Bone marrow (tissue), 2 donors: ENCODE measurements at regions not wholly inside any gene's neighbourhood (a gene's known extent, or its start where the extent isn't known, plus 50 kb on each side); places are given as distances from the start of the nearest gene placed in this dataset.

ENCODE experiments used
- DNase-seq, 2 donors: peaks; one replicate each; lab custom pipeline; 2025; lab: John Stamatoyannopoulos, UW

DNA sequence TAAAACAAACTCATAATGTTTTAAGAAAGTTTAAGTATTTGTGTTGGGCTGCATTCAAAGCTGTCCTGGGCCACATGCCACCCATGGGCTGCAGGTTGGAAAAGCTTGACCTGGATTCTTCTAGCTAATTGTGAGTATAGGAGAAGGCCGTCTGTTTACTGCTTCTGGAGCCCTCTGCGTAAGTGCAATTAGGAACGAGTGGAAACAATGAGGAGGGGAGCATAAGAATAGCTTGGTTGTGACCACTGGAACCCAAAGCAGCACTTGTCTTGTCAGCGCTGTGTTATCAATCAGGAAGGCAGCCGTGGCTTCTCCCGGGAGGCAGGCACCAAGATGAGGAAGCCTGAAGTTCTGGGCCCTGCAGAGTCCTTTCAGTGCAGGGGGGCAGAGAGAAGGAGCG, 110.4 kb upstream of the MBNL2 start:
- no peak for DNase-seq

GRCh38 chr13:97112446-97113152, 109.5 kb upstream of the MBNL2 start:
- no peak for DNase-seq

GRCh38 chr13:97113231-97114001, 108.7 kb upstream of the MBNL2 start:
- no peak for DNase-seq

GRCh38 chr13:97114651-97115050, 107.5 kb upstream of the MBNL2 start:
- no peak for DNase-seq

GRCh38 chr13:97116754-97117153, 105.4 kb upstream of the MBNL2 start:
- DNase-seq: no peak

GRCh38 chr13:97117388-97117910, 104.7 kb upstream of the MBNL2 start:
- no peak for DNase-seq

DNA sequence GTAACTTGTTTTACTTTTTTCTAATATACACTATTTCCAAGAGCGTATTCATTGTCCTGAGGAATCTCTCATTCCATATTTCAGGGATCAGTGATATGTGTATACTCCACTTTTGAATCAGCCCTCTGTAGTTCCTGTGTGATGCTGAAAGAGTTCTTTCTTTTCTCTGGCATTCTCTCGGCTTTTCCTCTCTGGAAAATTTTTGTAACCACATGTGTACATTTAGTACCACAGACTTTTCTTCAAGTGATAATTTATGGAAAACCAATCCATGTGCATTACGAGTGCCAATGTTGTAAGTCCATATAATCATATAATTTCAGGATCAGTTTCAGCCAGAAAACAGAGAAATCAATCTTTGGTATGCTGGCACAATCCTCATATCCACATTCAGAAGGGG, 102.2 kb upstream of the MBNL2 start:
- DNase-seq: no peak

- DNase-seq: no peak
These were observed 101.8 kb upstream of the MBNL2 start for GRCh38 chr13:97120346-97120745.

DNA sequence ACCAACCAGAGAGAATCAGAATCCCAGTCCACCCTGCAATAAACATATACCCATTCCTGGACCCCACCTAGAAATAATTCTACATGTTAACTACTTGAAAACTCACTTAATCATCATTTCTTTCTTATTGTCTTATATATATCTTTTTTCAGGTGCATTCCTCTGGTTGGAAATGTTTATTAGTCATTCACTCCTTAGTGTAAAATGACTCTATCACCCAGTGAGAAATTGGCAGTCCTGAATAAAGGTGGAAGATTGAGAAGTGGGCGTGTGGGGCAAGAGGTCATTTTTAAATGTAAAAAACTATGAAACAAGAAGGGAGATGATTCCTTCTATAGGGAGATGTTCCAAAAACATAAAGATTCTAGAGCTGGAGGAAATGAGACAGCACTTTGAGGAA, 101.2 kb upstream of the MBNL2 start:
- DNase-seq: no peak

GRCh38 chr13:97121894-97122293, 100.2 kb upstream of the MBNL2 start:
- DNase-seq: no peak

DNA sequence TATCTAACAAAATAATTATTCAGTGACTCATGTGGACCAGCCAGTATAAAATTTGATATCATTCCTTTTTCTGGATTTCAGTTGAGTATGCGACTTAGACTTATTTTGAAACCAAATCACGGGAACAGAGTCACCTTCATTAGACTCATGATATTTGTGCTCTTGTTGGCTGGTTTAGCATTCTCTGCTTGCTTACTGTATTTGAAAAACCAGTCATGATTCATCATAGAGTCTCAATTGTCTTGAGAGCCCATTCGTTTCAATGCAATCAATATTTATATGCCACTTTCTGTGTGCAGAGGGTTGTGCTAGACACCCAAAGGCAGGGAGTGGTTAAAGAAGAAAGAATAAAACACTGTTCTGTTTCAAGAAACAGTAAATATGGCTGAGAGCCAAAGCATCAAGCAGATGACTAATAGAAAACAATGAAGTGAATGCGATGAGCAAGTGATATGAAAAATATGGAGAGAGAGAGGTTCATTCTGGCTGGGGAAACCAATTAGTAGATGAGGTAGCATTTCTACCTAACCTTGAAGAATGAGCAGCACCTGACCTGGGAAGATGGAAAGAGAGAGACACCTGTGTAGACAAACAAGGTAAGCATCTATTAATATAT, 99.6 kb upstream of the MBNL2 start:
- no peak for DNase-seq

DNA sequence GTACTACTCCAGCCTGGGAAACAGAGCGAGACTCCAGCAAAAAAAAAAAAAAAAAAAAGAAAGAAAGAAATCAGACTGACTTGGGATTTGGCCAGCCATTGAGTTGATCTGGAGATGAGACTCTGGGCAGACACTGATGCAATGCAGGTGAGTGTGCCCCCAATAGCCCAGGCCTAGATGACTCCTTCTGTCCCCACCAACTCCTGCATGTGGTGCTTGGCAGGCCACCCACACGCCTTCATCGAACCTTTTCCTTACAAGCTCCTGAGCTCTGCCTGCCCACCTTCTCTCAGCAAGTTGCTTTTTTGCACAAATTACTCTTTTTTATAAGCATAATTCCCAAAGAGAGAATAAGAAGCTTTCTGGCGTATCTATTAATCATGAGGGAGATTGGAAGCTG, 97.9 kb upstream of the MBNL2 start:
- no peak for DNase-seq

DNA sequence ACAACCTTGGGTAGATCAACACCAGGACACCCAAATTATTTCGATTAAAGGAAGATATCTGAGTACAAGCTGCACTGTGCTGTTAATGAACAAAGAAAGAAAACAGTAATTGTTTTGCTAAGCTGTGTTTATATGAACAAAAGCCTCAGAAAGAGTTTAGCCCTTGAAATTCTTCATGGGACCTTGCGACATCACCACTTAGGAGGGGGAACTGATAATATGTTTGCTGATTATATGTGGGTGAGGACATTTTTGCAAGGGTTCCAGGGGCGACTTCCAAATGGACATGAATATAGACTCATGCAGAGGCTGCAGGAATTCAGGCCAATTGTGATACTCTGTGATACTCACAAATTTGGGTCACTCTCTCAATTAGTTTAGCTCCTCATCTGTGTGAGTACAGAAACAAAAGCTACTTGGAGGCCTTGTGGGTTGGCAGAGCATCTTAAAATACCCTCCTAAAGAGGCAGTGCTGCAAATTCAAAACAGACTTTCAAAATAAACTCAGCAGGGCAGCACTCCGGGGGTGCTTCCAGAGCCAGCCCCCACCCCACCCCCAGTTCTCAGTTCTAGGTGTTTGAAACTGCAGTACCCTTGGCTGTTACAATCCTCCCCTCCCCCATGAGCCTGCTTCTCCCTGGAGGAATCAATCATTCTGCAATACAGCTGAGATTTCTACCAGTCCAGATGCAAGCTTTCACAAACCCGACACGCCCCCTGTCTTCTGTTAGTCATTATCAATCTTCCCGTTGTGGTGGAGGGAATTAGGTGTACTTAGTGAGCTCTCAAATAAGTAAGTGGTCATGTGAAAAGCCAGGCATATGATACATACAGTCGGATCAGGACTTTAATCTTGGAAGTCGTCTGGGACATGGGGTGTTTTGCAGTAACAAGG, 97.0 kb upstream of the MBNL2 start:
- DNase-seq: no peak

DNA sequence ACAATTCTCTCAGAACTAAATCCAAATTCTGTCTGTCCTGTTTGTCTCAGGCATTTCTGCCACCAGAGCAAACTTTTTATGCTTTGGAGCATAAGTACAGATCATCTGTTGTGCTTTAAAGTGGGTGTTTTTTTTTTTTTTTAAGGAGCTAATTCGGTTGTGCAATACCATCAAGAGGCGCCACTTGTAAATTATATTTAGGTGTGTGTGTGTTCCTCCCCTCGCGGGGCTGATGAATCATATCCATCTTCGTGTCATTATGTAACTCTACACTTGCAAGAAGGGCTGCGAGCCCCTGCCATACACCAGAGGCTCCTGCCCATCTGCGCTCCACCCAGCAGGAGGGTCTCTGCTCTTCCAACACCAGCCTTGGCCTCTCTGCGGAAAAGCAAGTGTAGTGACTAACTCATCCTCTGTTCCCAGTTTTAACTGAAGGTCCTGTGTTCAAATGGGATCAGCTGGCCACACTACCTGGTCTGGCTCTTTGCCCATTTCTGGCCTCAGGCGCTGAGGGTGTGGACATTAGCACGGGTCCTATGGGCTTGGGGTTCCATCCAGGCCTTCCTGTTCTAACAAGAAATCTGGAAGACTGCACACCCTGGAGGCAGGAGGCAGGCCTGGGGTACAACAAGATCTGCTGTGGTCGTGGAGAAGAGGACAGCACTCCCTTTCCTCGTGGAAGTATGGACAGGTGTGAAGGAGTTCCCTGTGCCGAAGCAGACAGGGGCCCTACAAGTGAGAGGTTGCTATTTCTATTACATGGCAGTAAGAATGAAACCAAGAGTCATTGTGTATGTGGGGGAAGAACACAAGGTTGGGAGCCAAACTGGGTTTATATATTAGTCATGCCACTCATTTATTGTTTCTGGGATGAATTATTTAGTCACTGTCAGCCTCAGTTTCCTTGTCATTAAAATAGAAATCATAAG, 96.1 kb upstream of the MBNL2 start:
- no peak for DNase-seq

DNA sequence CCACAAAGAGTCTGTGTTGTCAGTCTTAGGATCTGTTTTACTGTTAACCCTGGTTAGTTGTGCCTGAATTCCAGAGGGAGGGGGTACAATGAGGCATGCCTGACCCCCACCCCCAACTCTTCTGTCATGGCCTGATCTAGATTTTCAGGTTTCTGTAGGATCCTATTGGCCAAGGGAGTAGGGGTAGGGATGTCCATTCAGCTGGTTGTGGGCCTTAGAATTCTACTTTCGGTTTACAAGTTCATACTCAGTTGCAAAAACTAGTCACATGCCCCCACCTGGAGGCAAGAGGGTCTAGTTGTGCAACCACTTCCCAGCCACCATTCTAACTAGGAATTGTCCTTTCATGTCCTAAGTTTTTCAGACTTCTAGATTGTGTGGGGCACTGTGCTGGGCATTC, 94.3 kb upstream of the MBNL2 start:
- DNase-seq: no peak

DNA sequence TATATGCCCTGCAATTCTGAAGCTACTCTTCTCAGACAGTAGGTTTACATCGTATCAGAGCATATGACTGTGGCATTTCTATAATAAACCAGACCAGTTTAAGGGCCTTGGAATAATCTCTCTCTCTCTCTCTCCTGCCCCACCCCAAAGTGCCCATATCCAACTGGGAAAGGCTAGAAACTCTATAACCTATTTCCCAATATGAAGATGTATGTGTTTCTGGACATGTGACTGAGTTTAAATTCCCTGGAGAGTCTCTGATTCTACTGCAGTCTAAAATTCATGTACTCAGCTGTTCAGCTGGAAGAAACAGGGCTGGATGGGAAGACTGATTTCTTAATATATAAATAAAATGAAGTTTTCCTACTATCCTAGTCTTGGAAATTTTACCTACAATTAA, 91.9 kb upstream of the MBNL2 start:
- DNase-seq: no peak

DNA sequence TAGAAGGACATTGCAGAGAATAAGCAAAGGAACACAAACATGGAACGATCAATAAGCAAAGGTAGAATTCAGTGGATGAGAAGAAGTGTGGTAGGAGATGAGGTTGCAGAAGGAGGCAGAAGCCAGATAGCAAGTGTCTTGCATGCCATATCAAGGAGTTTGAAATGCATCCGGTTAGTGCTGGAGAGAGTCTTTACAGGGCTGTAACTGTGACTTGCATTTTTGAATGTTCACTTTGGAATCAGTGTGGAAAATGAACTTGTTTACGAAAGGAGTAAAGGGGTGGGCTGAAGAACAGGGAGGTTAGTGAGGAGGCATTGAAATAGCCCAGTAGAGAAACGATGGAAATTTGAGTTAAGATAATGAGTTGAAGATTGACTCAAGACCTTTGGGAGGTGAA, 90.7 kb upstream of the MBNL2 start:
- DNase-seq: no peak

DNA sequence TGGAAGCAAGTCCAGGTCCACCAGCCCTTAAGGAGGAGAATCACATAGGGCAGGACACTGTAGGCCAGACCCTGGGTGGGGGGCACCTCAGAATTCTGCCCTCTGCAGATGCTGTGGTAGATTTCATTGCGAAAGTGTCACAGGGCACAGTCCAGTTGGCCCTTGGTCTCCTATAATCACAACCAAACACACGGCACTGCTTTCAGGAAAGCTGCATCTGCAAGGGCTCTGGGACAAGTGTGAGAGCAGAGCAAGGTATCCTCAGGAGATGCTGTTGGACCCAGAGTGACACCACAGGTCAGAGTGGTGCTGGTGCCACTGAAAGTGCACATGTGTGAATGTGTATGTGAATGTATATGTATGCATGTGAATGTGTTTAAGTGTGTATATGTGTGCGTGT, 88.6 kb upstream of the MBNL2 start:
- no peak for DNase-seq

DNA sequence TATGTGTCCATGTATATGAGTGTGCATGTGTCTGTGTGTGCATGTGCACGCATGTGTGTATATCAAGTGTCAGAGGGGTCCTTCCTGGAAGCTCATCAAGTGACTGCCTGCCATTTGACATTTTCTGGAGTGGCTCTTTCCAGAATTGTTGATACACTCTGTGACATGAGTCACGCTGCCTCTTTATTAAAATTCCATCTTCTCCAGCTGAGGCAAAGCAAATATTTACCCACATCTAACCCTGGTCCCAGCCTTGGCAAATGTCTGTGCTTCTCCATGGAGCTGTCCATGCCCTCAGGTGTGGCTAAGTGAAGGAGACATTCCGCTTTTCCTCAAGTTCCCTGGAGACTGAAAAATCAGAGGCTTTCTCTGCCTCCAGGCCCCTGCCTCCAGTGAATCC, 88.2 kb upstream of the MBNL2 start:
- DNase-seq: no peak

- no peak for DNase-seq
These were observed 87.6 kb upstream of the MBNL2 start for GRCh38 chr13:97134364-97135095.
